Thyroid gland (tissue), 4 donors: ENCODE measurements at regions not wholly inside any gene's neighbourhood (a gene's known extent, or its start where the extent isn't known, plus 50 kb on each side); places are given as distances from the start of the nearest gene placed in this dataset.

ENCODE experiments used
- DNase-seq, 2 donors: peaks; one replicate each; pipeline ENCODE4 v3.0.0-alpha.2; 2019
- H3K27ac ChIP-seq, 3 donors: fragments of 200-600 bp; sonication (generic); 1 replicate in 2 of 3; 2 replicates in 1 of 3; pipeline ENCODE4 v1.5.1; 2016 to 2019; ENCODE audit warnings: mild to moderate bottlenecking in 1 of 3, moderate library complexity in 1 of 3
- H3K27me3 ChIP-seq: fragments of 200-600 bp; sonication (generic); one replicate; pipeline ENCODE4 v1.5.1; 2019
- H3K36me3 ChIP-seq, 2 donors: fragments of 200-600 bp; sonication (generic); one replicate each; pipeline ENCODE4 v1.5.1; 2016 to 2019
- H3K4me1 ChIP-seq, 2 donors: fragments of 200-600 bp; sonication (generic); one replicate each; pipeline ENCODE4 v1.5.1; 2017 to 2019
- H3K4me3 ChIP-seq, 3 donors: fragments of 200-600 bp; sonication (generic); replicated peaks in 1 of 3; 1 replicate in 2 of 3; 2 replicates in 1 of 3; pipeline ENCODE4 v1.5.1; 2016; ENCODE audit warnings: mild to moderate bottlenecking in 1 of 3
- H3K9me3 ChIP-seq: fragments of 200-600 bp; sonication (generic); one replicate; pipeline ENCODE4 v1.5.1; 2017
- CTCF ChIP-seq, 6 experiments: fragments of 200-600 bp in 3 of 6; fragments of 450-650 bp in 3 of 6; sonication (generic) in 3 of 6; IDR thresholded peaks; one replicate each; pipeline ENCODE4 v1.5.1; 2016 to 2019; ENCODE audit warnings: antibody characterized with exemption in 6 of 6, mild to moderate bottlenecking in 2 of 6, inconsistent platforms in 1 of 6, moderate library complexity in 1 of 6
- POLR2A ChIP-seq, 2 donors: fragments of 450-650 bp; IDR thresholded peaks; one replicate each; pipeline ENCODE4 v1.6.1; 2017; ENCODE audit warnings: antibody characterized with exemption in 2 of 2, mild to moderate bottlenecking in 2 of 2, moderate library complexity in 1 of 2
- WGBS, 2 donors: methylation state at CpG; one replicate each; pipeline ENCODE4 v1.1.5; 2017; 5-methylcytosine and 5-hydroxymethylcytosine counted together
- intact Hi-C: fragments of 100-400 bp; cut with DNase I; formaldehyde crosslinking; loops from one replicate; pipeline ENCODE4 v1.15.1; 2023

GRCh38 chr5:57690724-57691123 lies 208.1 kb upstream of the ACTBL2 start:
- no peak overlapping the region for H3K27ac ChIP-seq
- WGBS, 2 donors: 93 to 95% methylated on average over 2 of the region's 2 CpGs
- no peaks in the 10 kb centered on the region for H3K4me1 ChIP-seq
- H3K36me3 ChIP-seq: no peaks in the 10 kb centered on the region
- no peaks in the 10 kb centered on the region for H3K27me3 ChIP-seq
- no peak for TF ChIP-seq CTCF (IDR thresholded peaks at IDR 0.05)
- TF ChIP-seq POLR2A (IDR thresholded peaks at IDR 0.05): no peak
- H3K4me3 ChIP-seq: no peak overlapping the region
- H3K9me3 ChIP-seq: no peaks in the 10 kb centered on the region
- DNase-seq: no peak
- intact Hi-C loops: no loop called here

GRCh38 chr5:57687596-57687995 lies 205.0 kb upstream of the ACTBL2 start:
- no peaks in the 10 kb centered on the region for H3K9me3 ChIP-seq
- H3K27me3 ChIP-seq: no peaks in the 10 kb centered on the region
- no peaks in the 10 kb centered on the region for H3K36me3 ChIP-seq
- H3K4me3 ChIP-seq: no peak overlapping the region
- no peak overlapping the region for H3K27ac ChIP-seq
- TF ChIP-seq CTCF (IDR thresholded peaks at IDR 0.05): no peak
- TF ChIP-seq POLR2A (IDR thresholded peaks at IDR 0.05): no peak
- WGBS, 2 donors: 92 to 93% methylated on average over 3 of the region's 3 CpGs
- no peaks in the 10 kb centered on the region for H3K4me1 ChIP-seq
- DNase-seq: no peak
- intact Hi-C loops: no loop called here

- no peak for DNase-seq
- intact Hi-C loops: no loop called here
- no peak overlapping the region for H3K27ac ChIP-seq
- WGBS, 2 donors: 73 to 80% methylated on average over 3 of the region's 3 CpGs
- H3K9me3 ChIP-seq: no peaks in the 10 kb centered on the region
- H3K27me3 ChIP-seq: no peaks in the 10 kb centered on the region
- no peak overlapping the region for H3K4me3 ChIP-seq
- TF ChIP-seq CTCF (IDR thresholded peaks at IDR 0.05) (no peak), POLR2A (IDR thresholded peaks at IDR 0.05) (no peak)
- no peaks in the 10 kb centered on the region for H3K4me1 ChIP-seq
- H3K36me3 ChIP-seq: no peaks in the 10 kb centered on the region
These were observed 203.1 kb upstream of the ACTBL2 start for GRCh38 chr5:57685516-57686255.

GRCh38 chr5:57684299-57684702 lies 201.7 kb upstream of the ACTBL2 start:
- Histone ChIP-seq H3K9me3 (no peaks in the 10 kb centered on the region), H3K4me3 (no peak overlapping the region), H3K27me3 (no peaks in the 10 kb centered on the region), H3K27ac (no peak overlapping the region), H3K4me1 (no peaks in the 10 kb centered on the region), H3K36me3 (no peaks in the 10 kb centered on the region)
- no peak for TF ChIP-seq POLR2A (IDR thresholded peaks at IDR 0.05)
- TF ChIP-seq CTCF (IDR thresholded peaks at IDR 0.05): no peak
- no peak for DNase-seq
- WGBS, 2 donors: 65 to 81% methylated on average over 1 of the region's 1 CpG
- intact Hi-C loops: no loop called here

DNA sequence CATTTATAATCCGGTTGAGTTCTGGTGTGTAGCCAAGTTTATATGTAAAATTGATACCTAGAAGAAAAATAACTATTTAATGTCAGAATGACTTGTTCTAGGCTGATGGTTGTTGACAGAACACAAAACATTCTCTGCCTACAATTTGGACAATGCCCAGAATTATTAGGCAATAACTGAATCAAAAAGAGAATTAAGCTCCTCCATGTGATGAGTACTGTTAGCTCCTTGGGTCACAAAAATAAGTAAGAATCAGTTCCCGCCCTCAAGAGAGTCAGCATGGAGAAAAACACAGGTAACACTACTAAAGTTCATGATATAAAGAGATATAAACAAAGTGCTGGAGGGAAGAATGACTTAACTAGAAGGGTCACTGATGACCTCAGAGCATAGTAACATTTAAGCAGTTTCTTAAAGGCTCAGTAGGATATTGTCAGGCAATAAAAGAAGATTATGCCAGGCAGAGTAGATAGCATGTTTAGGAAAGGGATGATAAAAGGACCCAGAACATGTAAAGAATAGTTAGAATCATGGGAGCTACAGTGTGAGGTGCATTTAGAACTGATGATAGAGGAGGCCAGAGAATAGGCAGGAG lies 200.5 kb upstream of the ACTBL2 start:
- intact Hi-C loops: no loop called here
- 85 to 86% methylated on average over 2 of the region's 2 CpGs for WGBS, 2 donors
- Histone ChIP-seq H3K4me3 (no peak overlapping the region), H3K9me3 (no peaks in the 10 kb centered on the region), H3K27ac (no peak overlapping the region), H3K36me3 (no peaks in the 10 kb centered on the region), H3K27me3 (no peaks in the 10 kb centered on the region), H3K4me1 (no peaks in the 10 kb centered on the region)
- no peak for DNase-seq
- TF ChIP-seq POLR2A (IDR thresholded peaks at IDR 0.05) (no peak), CTCF (IDR thresholded peaks at IDR 0.05) (no peak)
